ENCODE measurements at regions not wholly inside any gene's neighbourhood (a gene's known extent, or its start where the extent isn't known, plus 50 kb on each side); places are given as distances from the start of the nearest gene placed in this dataset.

DNA sequence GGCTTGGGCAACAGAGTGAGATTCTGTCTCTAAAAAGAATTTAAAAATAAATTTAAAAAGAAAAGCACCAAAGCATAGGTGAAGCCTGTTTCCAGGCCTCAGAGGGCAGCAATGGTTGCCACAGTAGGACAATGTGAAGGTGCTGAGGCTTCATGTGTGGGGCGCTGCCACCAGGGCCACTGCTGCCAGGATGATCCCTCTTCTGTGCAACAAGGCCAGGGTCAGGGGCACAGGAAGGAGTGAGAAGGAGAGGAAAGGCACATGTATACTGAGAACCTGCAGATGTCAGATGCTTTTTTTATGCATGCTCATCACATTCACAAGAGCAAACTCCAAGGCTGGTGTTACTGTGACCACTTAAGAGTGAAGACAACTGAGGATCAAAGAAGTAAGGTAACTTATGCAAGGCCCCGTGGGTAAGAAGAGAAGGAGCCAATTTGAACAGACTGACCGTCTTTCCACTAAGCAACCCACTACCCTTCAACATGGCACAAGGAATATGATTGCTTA is 79.7 kb upstream of the ACKR3 start:
- TF ChIP-seq, protein P1, sequence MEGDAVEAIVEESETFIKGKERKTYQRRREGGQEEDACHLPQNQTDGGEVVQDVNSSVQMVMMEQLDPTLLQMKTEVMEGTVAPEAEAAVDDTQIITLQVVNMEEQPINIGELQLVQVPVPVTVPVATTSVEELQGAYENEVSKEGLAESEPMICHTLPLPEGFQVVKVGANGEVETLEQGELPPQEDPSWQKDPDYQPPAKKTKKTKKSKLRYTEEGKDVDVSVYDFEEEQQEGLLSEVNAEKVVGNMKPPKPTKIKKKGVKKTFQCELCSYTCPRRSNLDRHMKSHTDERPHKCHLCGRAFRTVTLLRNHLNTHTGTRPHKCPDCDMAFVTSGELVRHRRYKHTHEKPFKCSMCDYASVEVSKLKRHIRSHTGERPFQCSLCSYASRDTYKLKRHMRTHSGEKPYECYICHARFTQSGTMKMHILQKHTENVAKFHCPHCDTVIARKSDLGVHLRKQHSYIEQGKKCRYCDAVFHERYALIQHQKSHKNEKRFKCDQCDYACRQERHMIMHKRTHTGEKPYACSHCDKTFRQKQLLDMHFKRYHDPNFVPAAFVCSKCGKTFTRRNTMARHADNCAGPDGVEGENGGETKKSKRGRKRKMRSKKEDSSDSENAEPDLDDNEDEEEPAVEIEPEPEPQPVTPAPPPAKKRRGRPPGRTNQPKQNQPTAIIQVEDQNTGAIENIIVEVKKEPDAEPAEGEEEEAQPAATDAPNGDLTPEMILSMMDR (IDR thresholded peaks at IDR 0.05): no peak
- no peak for TF ChIP-seq POLR2A (IDR thresholded peaks at IDR 0.05)

Data from body of pancreas (tissue), 4 donors.